IMR-90 (cell line): ENCODE measurements at regions not wholly inside any gene's neighbourhood (a gene's known extent, or its start where the extent isn't known, plus 50 kb on each side); places are given as distances from the start of the nearest gene placed in this dataset.

Experiments
- ATAC-seq: fragments of 200-7000 bp; cut with Tn5 transposase; 2 replicates; pipeline ENCODE4 v1.9.1; 2020; ENCODE audit warnings: low read depth, mild to moderate bottlenecking, moderate library complexity
- BruUV-seq: library from RNA; stranded (reverse); fragments of 400-500 nt; replicated peaks from 2 replicates; lab custom pipeline; 2021; lab: Mats Ljungman, UMichigan
- CTCF ChIA-PET: fragments of 300-600 bp; formaldehyde crosslinking; extraction: SDS; loops from one replicate; lab custom pipeline; 2021; ENCODE audit warnings: antibody characterized with exemption; lab: Yijun Ruan, JAX
- POLR2A ChIA-PET: fragments of 300-600 bp; sonication (Branson Sonifier 250); formaldehyde crosslinking; loops from one replicate; lab custom pipeline; 2022; ENCODE audit warnings: antibody characterized with exemption; ENCODE audit not compliant: unreplicated experiment; lab: Charles Lee
- DNase-seq: peaks from one replicate; pipeline ENCODE4 v3.0.0; 2013
- H2AFZ ChIP-seq: replicated peaks from 2 replicates; pipeline ENCODE3; 2013; ENCODE audit warnings: low read length, mild to moderate bottlenecking; ENCODE audit not compliant: poor library complexity
- H2AK5ac ChIP-seq: 2 replicates; pipeline ENCODE4 v1.6.1; 2013; ENCODE audit warnings: low read depth, low read length, inconsistent platforms
- H2AK9ac ChIP-seq: replicated peaks from 2 replicates; pipeline ENCODE3; 2013; ENCODE audit warnings: mild to moderate bottlenecking, low read depth, low read length, moderate library complexity; ENCODE audit not compliant: poor library complexity
- H2BK120ac ChIP-seq: 2 replicates; pipeline ENCODE4 v1.6.1; 2013; ENCODE audit warnings: low read depth, low read length, inconsistent platforms
- H2BK15ac ChIP-seq: 3 replicates; pipeline ENCODE4 v1.6.1; 2013; ENCODE audit warnings: low read depth, low read length, inconsistent platforms
- H2BK20ac ChIP-seq: 2 replicates; pipeline ENCODE4 v1.6.1; 2013; ENCODE audit warnings: low read depth, mild to moderate bottlenecking, inconsistent platforms, low read length, moderate library complexity
- H2BK5ac ChIP-seq: 2 replicates; pipeline ENCODE4 v1.6.1; 2013; ENCODE audit warnings: mild to moderate bottlenecking, low read depth, low read length, inconsistent platforms; ENCODE audit not compliant: poor library complexity, severe bottlenecking
- H3K14ac ChIP-seq: replicated peaks from 2 replicates; pipeline ENCODE4 v1.6.1; 2013; ENCODE audit warnings: low read depth, low read length, inconsistent platforms
- H3K18ac ChIP-seq: 2 replicates; pipeline ENCODE4 v1.6.1; 2013; ENCODE audit warnings: low read depth, low read length, control low read depth
- H3K23ac ChIP-seq: 2 replicates; pipeline ENCODE4 v1.6.1; 2013; ENCODE audit warnings: low read depth, low read length, inconsistent platforms
- H3K27ac ChIP-seq: 2 replicates; pipeline ENCODE4 v1.5.1; 2013; ENCODE audit warnings: mild to moderate bottlenecking, control low read depth, low read length; ENCODE audit not compliant: insufficient read depth
- H3K27me3 ChIP-seq: 2 replicates; pipeline ENCODE4 v1.6.1; 2013; ENCODE audit warnings: low read length; ENCODE audit not compliant: control insufficient read depth, insufficient read depth
- H3K36me3 ChIP-seq: 2 replicates; pipeline ENCODE4 v1.6.1; 2013; ENCODE audit warnings: low read length, mixed read lengths; ENCODE audit not compliant: control insufficient read depth, insufficient read depth
- H3K4ac ChIP-seq: 2 replicates; pipeline ENCODE4 v1.6.1; 2013; ENCODE audit warnings: low read depth, low read length, inconsistent platforms
- H3K4me1 ChIP-seq: 2 replicates; pipeline ENCODE4 v1.6.1; 2013; ENCODE audit warnings: low read length, mixed read lengths; ENCODE audit not compliant: control insufficient read depth, insufficient read depth
- H3K4me2 ChIP-seq: 2 replicates; pipeline ENCODE4 v1.6.1; 2013; ENCODE audit warnings: low read depth, mild to moderate bottlenecking, control low read depth, low read length, moderate library complexity
- H3K4me3 ChIP-seq: 2 replicates; pipeline ENCODE4 v1.5.1; 2013; ENCODE audit warnings: low read depth, mild to moderate bottlenecking, control low read depth, low read length, moderate library complexity; ENCODE audit not compliant: insufficient read depth
- H3K56ac ChIP-seq: 2 replicates; pipeline ENCODE4 v1.6.1; 2013; ENCODE audit warnings: low read length, inconsistent platforms; ENCODE audit not compliant: insufficient read depth; ENCODE audit errors: extremely low read depth
- H3K79me1 ChIP-seq, 2 experiments: 2 replicates each; pipeline ENCODE4 v1.6.1; 2013; ENCODE audit warnings: low read length in 2 of 2, inconsistent platforms in 1 of 2, low read depth in 1 of 2
- H3K9ac ChIP-seq: 2 replicates; pipeline ENCODE4 v1.6.1; 2013; ENCODE audit warnings: low read depth, low read length, control low read depth
- H3K9me1 ChIP-seq: 2 replicates; pipeline ENCODE4 v1.6.1; 2013; ENCODE audit warnings: low read length, inconsistent platforms; ENCODE audit not compliant: insufficient read depth
- H3K9me3 ChIP-seq: 2 replicates; pipeline ENCODE4 v1.6.1; 2013; ENCODE audit warnings: low read length; ENCODE audit not compliant: control insufficient read depth, insufficient read depth
- H4K20me1 ChIP-seq: 2 replicates; pipeline ENCODE4 v1.6.1; 2013; ENCODE audit warnings: low read length, inconsistent platforms; ENCODE audit not compliant: insufficient read depth
- H4K5ac ChIP-seq: 2 replicates; pipeline ENCODE4 v1.6.1; 2013; ENCODE audit warnings: mild to moderate bottlenecking, low read depth, low read length, control low read depth
- H4K8ac ChIP-seq, 2 experiments: 2 replicates each; pipeline ENCODE4 v1.6.1; 2013; ENCODE audit warnings: low read depth in 2 of 2, low read length in 2 of 2, control low read depth in 1 of 2, inconsistent platforms in 1 of 2
- H4K91ac ChIP-seq: 2 replicates; pipeline ENCODE4 v1.6.1; 2013; ENCODE audit warnings: low read depth, low read length, inconsistent platforms; ENCODE audit not compliant: insufficient read depth
- BHLHE40 ChIP-seq: fragments of 150-350 bp; IDR thresholded peaks from 2 replicates; pipeline ENCODE4 v1.6.1; 2016; ENCODE audit warnings: mild to moderate bottlenecking, low read depth, low read length
- CEBPB ChIP-seq: IDR thresholded peaks from 2 replicates; pipeline ENCODE4 v1.6.1; 2012; ENCODE audit warnings: low read depth, low read length, improper control_type of control experiment
- CHD1 ChIP-seq: IDR thresholded peaks from 2 replicates; pipeline ENCODE4 v1.6.1; 2012; ENCODE audit warnings: low read depth, low read length, improper control_type of control experiment
- CTCF ChIP-seq: conservative IDR thresholded peaks from 2 replicates; pipeline ENCODE4 v1.5.1; 2012; ENCODE audit warnings: mild to moderate bottlenecking, low read depth, low read length, improper control_type of control experiment
- FOS ChIP-seq: fragments of 150-350 bp; IDR thresholded peaks from 2 replicates; pipeline ENCODE4 v1.6.1; 2016; ENCODE audit warnings: low read depth, low read length
- MAFK ChIP-seq: IDR thresholded peaks from 2 replicates; pipeline ENCODE4 v1.6.1; 2012; ENCODE audit warnings: low read depth, low read length, improper control_type of control experiment
- MAZ ChIP-seq: IDR thresholded peaks from 2 replicates; pipeline ENCODE4 v1.6.1; 2012; ENCODE audit warnings: low read depth, mild to moderate bottlenecking, low read length, improper control_type of control experiment, moderate library complexity, borderline replicate concordance
- MXI1 ChIP-seq: IDR thresholded peaks from 2 replicates; pipeline ENCODE4 v1.6.1; 2012; ENCODE audit warnings: low read depth, mild to moderate bottlenecking, low read length, moderate library complexity, borderline replicate concordance
- NFE2L2 ChIP-seq: fragments of 150-350 bp; IDR thresholded peaks from 2 replicates; pipeline ENCODE4 v1.6.1; 2016; ENCODE audit warnings: low read depth, mild to moderate bottlenecking, low read length
- POLR2A ChIP-seq: IDR thresholded peaks from 2 replicates; pipeline ENCODE4 v1.6.1; 2012; ENCODE audit warnings: mild to moderate bottlenecking, low read depth, low read length
- RAD21 ChIP-seq: IDR thresholded peaks from 2 replicates; pipeline ENCODE4 v1.6.1; 2012; ENCODE audit warnings: low read length, improper control_type of control experiment
- RCOR1 ChIP-seq: IDR thresholded peaks from 2 replicates; pipeline ENCODE4 v1.6.1; 2012; ENCODE audit warnings: mild to moderate bottlenecking, low read length, improper control_type of control experiment; ENCODE audit not compliant: insufficient replicate concordance
- RFX5 ChIP-seq: IDR thresholded peaks from 2 replicates; pipeline ENCODE4 v1.8.0; 2012; ENCODE audit warnings: low read depth, mild to moderate bottlenecking, low read length, moderate library complexity
- SMC3 ChIP-seq: fragments of 150-350 bp; IDR thresholded peaks from 2 replicates; pipeline ENCODE4 v1.6.1; 2016; ENCODE audit warnings: low read depth, mild to moderate bottlenecking, antibody characterized with exemption, low read length, moderate library complexity
- USF2 ChIP-seq: fragments of 150-350 bp; IDR thresholded peaks from 2 replicates; pipeline ENCODE4 v1.6.1; 2017; ENCODE audit warnings: mild to moderate bottlenecking, antibody characterized with exemption, low read length, low read depth
- WGBS, 2 experiments: methylation state at CpG; one replicate each; pipeline versions ENCODE4 v1.1.5 to v1.1.7; 2013; ENCODE audit warnings: missing lambda C conversion rate in 2 of 2; ENCODE audit not compliant: insufficient read length in 1 of 2; ENCODE audit errors: extremely low coverage in 2 of 2; 5-methylcytosine and 5-hydroxymethylcytosine counted together
- dilution Hi-C: fragments of 300-500 bp; cut with HindIII; formaldehyde crosslinking; loops from one replicate; pipeline ENCODE4 v1.14.3; 2018; ENCODE audit warnings: low sequenced_read_pairs; ENCODE audit not compliant: unreplicated experiment
- in situ Hi-C: fragments of 300-500 bp; cut with MboI; formaldehyde crosslinking; loops from 3 replicates; pipeline ENCODE4 v1.14.3; 2019; ENCODE audit warnings: low sequenced_read_pairs, inconsistent platforms, mixed read lengths
- intact Hi-C: fragments of 100-400 bp; cut with micrococcal nuclease; formaldehyde crosslinking; loops from 2 replicates; pipeline ENCODE4 v1.10.0; 2022
- TF ChIP-seq, protein P1 (sequence below): fragments of 150-350 bp; IDR thresholded peaks from 2 replicates; pipeline ENCODE4 v1.6.1; 2016; ENCODE audit warnings: low read depth, mild to moderate bottlenecking, low read length, moderate library complexity, borderline replicate concordance

DNA sequence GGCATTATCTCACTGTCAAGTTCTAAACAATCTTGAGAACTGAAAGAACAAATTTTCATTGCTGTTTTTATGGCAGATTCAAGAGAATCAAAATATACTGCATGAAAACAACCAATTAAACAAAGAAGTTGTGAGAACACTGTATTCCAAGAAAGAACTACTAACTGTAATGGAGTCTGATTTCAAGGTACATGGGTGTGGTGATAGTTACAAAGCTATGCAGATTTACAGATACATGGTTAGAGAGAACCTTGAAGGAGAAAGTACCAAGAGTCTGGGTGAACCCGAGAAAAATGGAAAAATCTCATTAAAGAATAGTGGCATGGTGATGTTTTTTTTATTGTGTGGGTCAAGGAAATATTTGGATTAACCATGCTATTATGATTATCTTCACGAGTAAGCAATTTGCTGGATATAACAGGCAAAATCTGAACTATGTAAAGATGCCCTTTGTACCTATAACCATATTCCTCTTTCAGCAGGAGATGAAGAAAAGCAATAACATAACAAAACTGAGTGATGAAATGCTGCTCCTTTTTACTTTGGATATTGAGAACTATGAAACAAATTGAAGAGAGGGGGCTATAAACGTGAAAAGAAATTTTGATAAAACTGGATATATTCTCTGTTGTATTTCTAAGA lies 100.4 kb downstream of the PLSCR2 start:
- no peak for ATAC-seq
- no TSS peak for BruUV-seq
- H3K23ac ChIP-seq, result no peak overlapping the region
- no peaks in the 10 kb centered on the region for H3K27me3 ChIP-seq
- in situ Hi-C loops (no loop called here), dilution Hi-C loops (no loop called here), intact Hi-C loops (no loop called here)
- peaks cover 2% of the 10 kb centered on the region; the same call in 1 of the 2 replicates for H3K9me3 ChIP-seq
- no peaks in the 10 kb centered on the region for H3K36me3 ChIP-seq
- H2BK15ac ChIP-seq, result no peak overlapping the region
- H3K4me1 ChIP-seq, result peaks cover 2% of the 10 kb centered on the region; the same call in 1 of the 2 replicates
- no peak overlapping the region for H3K9ac ChIP-seq
- no peaks in the 10 kb centered on the region for H3K79me1 ChIP-seq
- no peaks in the 10 kb centered on the region for H4K20me1 ChIP-seq
- no peak for DNase-seq
- H3K4me2 ChIP-seq, result no peak overlapping the region
- H4K91ac ChIP-seq, result no peak overlapping the region
- no peak overlapping the region for H4K8ac ChIP-seq
- H2BK5ac ChIP-seq, result no peak overlapping the region
- ChIA-PET POLR2A (no interaction called here), CTCF (interaction anchor here (0.9 kb wide), 1 partner anchor 13 kb away, joined by 3 read pairs; no protein-coding TSS in a partner anchor)
- H2AK9ac ChIP-seq, result no peak overlapping the region
- H3K4ac ChIP-seq, result no peak overlapping the region
- H3K14ac ChIP-seq, result no peak overlapping the region
- H2BK120ac ChIP-seq, result no peak overlapping the region
- no peak overlapping the region for H3K18ac ChIP-seq
- H4K5ac ChIP-seq, result no peak overlapping the region
- no peak overlapping the region for H3K56ac ChIP-seq
- H3K9me1 ChIP-seq, result no peaks in the 10 kb centered on the region
- H3K4me3 ChIP-seq, result no peak overlapping the region
- no peak overlapping the region for H2AFZ ChIP-seq
- WGBS, 2 experiments, result no CpG with 5 or more reads among the region's 3 CpGs
- no peak overlapping the region for H2BK20ac ChIP-seq
- H2AK5ac ChIP-seq, result no peak overlapping the region
- H3K27ac ChIP-seq, result no peak overlapping the region
- TF ChIP-seq CEBPB (no peak), MAZ (no peak), FOS (no peak), SMC3 (no peak), CTCF (no peak), CHD1 (no peak), RAD21 (no peak), POLR2A (no peak), RCOR1 (no peak), RFX5 (no peak), NFE2L2 (no peak), MAFK (no peak), USF2 (no peak), BHLHE40 (no peak), MXI1 (no peak)
- TF ChIP-seq, protein P1, sequence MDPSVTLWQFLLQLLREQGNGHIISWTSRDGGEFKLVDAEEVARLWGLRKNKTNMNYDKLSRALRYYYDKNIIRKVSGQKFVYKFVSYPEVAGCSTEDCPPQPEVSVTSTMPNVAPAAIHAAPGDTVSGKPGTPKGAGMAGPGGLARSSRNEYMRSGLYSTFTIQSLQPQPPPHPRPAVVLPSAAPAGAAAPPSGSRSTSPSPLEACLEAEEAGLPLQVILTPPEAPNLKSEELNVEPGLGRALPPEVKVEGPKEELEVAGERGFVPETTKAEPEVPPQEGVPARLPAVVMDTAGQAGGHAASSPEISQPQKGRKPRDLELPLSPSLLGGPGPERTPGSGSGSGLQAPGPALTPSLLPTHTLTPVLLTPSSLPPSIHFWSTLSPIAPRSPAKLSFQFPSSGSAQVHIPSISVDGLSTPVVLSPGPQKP, result no peak
